HCT116 (cell line): ENCODE measurements at regions not wholly inside any gene's neighbourhood (a gene's known extent, or its start where the extent isn't known, plus 50 kb on each side); places are given as distances from the start of the nearest gene placed in this dataset.

Source experiments
- ATAC-seq: fragments of 200-7000 bp; cut with Tn5 transposase; 2 replicates; pipeline ENCODE4 v1.9.1; 2020; ENCODE audit warnings: mild to moderate bottlenecking, moderate library complexity
- BruUV-seq: library from RNA; stranded (reverse); fragments of 400-500 nt; replicated peaks from 2 replicates; lab custom pipeline; 2021; lab: Mats Ljungman, UMichigan
- CTCF ChIA-PET: fragments of 300-600 bp; sonication (Branson Sonifier 250); formaldehyde crosslinking; loops from one replicate; lab custom pipeline; 2021; ENCODE audit warnings: antibody characterized with exemption; lab: Charles Lee
- POLR2A ChIA-PET: fragments of 300-600, 350-600 bp; sonication (Branson Sonifier 250); formaldehyde crosslinking; loops from one replicate; lab custom pipeline; 2021; ENCODE audit warnings: antibody characterized with exemption; lab: Charles Lee
- RAD21 ChIA-PET, 2 experiments: fragments of 300-600 bp; sonication (Branson Sonifier 250); formaldehyde crosslinking; loops; one replicate each; lab custom pipeline; 2023; ENCODE audit warnings: low total read pairs in 2 of 2; ENCODE audit not compliant: uncharacterized antibody in 2 of 2, unreplicated experiment in 2 of 2, low non-redundant PET in 1 of 2; lab: Charles Lee
- DNase-seq: peaks from one replicate; pipeline ENCODE4 v3.0.0-alpha.2; 2010; ENCODE audit warnings: low read depth, low spot score
- H2AFZ ChIP-seq: fragments of 200-600 bp; shearing (Covaris generic), sonication (generic); 2 replicates; pipeline ENCODE4 v1.6.1; 2017; ENCODE audit warnings: low read depth, mixed run types, mixed read lengths, antibody characterized with exemption, low read length; ENCODE audit not compliant: poor library complexity, severe bottlenecking
- H3K27ac ChIP-seq: 2 replicates; pipeline ENCODE4 v1.5.1; 2012; ENCODE audit warnings: low read depth, low read length
- H3K27me3 ChIP-seq: fragments of 200-600 bp; sonication (generic); 2 replicates; pipeline ENCODE4 v1.6.1; 2016; ENCODE audit warnings: mixed run types, low read length, mixed read lengths; ENCODE audit not compliant: insufficient read depth
- H3K36me3 ChIP-seq, 2 experiments: fragments of 200-500 bp in 1 of 2; fragments of 200-600 bp in 1 of 2; sonication (Bioruptor generic) in 1 of 2; sonication (generic) in 1 of 2; 2 replicates each; pipeline versions ENCODE4 v1.5.1 to v1.6.1; 2014 to 2016; ENCODE audit warnings: low read length in 2 of 2, inconsistent platforms in 1 of 2, mixed read lengths in 1 of 2, mixed run types in 1 of 2; ENCODE audit not compliant: insufficient read depth in 2 of 2, control insufficient read depth in 1 of 2
- H3K4me1 ChIP-seq, 2 experiments: fragments of 200-600 bp in 1 of 2; sonication (generic) in 1 of 2; 2 replicates each; pipeline versions ENCODE4 v1.5.1 to v1.6.1; 2012 to 2017; ENCODE audit warnings: low read length in 2 of 2, inconsistent platforms in 1 of 2, mild to moderate bottlenecking in 1 of 2, mixed read lengths in 1 of 2, mixed run types in 1 of 2, moderate library complexity in 1 of 2; ENCODE audit not compliant: insufficient read depth in 2 of 2, control insufficient read depth in 1 of 2
- H3K4me2 ChIP-seq: fragments of 200-600 bp; sonication (generic); 2 replicates; pipeline ENCODE4 v1.6.1; 2017; ENCODE audit warnings: mixed run types, low read length, mixed read lengths
- H3K4me3 ChIP-seq, 2 experiments: fragments of 200-600 bp in 1 of 2; sonication (generic) in 1 of 2; replicated peaks in 1 of 2; 2 replicates each; pipeline ENCODE4 v1.5.1; 2011 to 2016; ENCODE audit warnings: low read length in 2 of 2, control low read depth in 1 of 2, low read depth in 1 of 2, mild to moderate bottlenecking in 1 of 2, mixed read lengths in 1 of 2, mixed run types in 1 of 2
- H3K79me2 ChIP-seq: fragments of 200-600 bp; sonication (generic); 2 replicates; pipeline ENCODE4 v1.6.1; 2017; ENCODE audit warnings: mild to moderate bottlenecking, mixed run types, low read length, moderate library complexity, mixed read lengths; ENCODE audit not compliant: insufficient read depth
- H3K9ac ChIP-seq: fragments of 200-600 bp; sonication (generic); 2 replicates; pipeline ENCODE4 v1.6.1; 2016; ENCODE audit warnings: low read length, mixed read lengths
- H3K9me2 ChIP-seq: fragments of 200-600 bp; sonication (generic), shearing (Covaris generic); 2 replicates; pipeline ENCODE4 v1.6.1; 2017; ENCODE audit warnings: mixed run types, mild to moderate bottlenecking, moderate library complexity; ENCODE audit not compliant: insufficient read depth
- H3K9me3 ChIP-seq, 2 experiments: fragments of 200-500 bp in 1 of 2; fragments of 200-600 bp in 1 of 2; sonication (Bioruptor generic) in 1 of 2; sonication (generic) in 1 of 2; 2 replicates each; pipeline ENCODE4 v1.6.1; 2014 to 2017; ENCODE audit warnings: low read length in 2 of 2, mixed read lengths in 2 of 2, inconsistent platforms in 1 of 2, low read depth in 1 of 2, mild to moderate bottlenecking in 1 of 2, mixed run types in 1 of 2, moderate library complexity in 1 of 2; ENCODE audit not compliant: control insufficient read depth in 1 of 2, insufficient read depth in 1 of 2
- H4K20me1 ChIP-seq: fragments of 200-600 bp; sonication (generic), shearing (Covaris generic); 2 replicates; pipeline ENCODE4 v1.6.1; 2017; ENCODE audit warnings: mixed run types, mild to moderate bottlenecking, moderate library complexity; ENCODE audit not compliant: insufficient read depth
- CBX3 ChIP-seq: IDR thresholded peaks from 2 replicates; pipeline ENCODE4 v1.6.1; 2012; ENCODE audit warnings: low read depth
- CEBPB ChIP-seq: IDR thresholded peaks from 2 replicates; pipeline ENCODE4 v1.6.1; 2012; ENCODE audit warnings: low read depth
- EGR1 ChIP-seq: IDR thresholded peaks from 2 replicates; pipeline ENCODE4 v1.6.1; 2012; ENCODE audit warnings: low read depth
- EZH2phosphoT487 ChIP-seq: fragments of 200-600 bp; IDR thresholded peaks from 2 replicates; pipeline ENCODE4 v1.6.1; 2018; ENCODE audit warnings: antibody characterized with exemption, borderline replicate concordance
- FOSL1 ChIP-seq: IDR thresholded peaks from 2 replicates; pipeline ENCODE4 v1.6.1; 2012; ENCODE audit warnings: low read depth
- JUND ChIP-seq: IDR thresholded peaks from 2 replicates; pipeline ENCODE4 v1.6.1; 2012
- POLR2A ChIP-seq: IDR thresholded peaks from 2 replicates; pipeline ENCODE4 v1.7.0; 2011; ENCODE audit warnings: borderline replicate concordance; ENCODE audit not compliant: insufficient read depth, insufficient read length; ENCODE audit errors: extremely low read depth
- RAD21 ChIP-seq: IDR thresholded peaks from 2 replicates; pipeline ENCODE4 v1.6.1; 2012; ENCODE audit warnings: low read depth, mild to moderate bottlenecking
- SIN3A ChIP-seq: IDR thresholded peaks from 2 replicates; pipeline ENCODE4 v1.6.1; 2012; ENCODE audit warnings: low read depth
- TCF7L2 ChIP-seq: IDR thresholded peaks from 2 replicates; pipeline ENCODE4 v1.7.0; 2011; ENCODE audit warnings: borderline replicate concordance, inconsistent platforms; ENCODE audit not compliant: insufficient read depth, insufficient read length; ENCODE audit errors: extremely low read depth
- YY1 ChIP-seq: IDR thresholded peaks from 2 replicates; pipeline ENCODE4 v1.6.1; 2011; ENCODE audit warnings: low read length, low read depth, moderate library complexity, mild to moderate bottlenecking; ENCODE audit not compliant: insufficient replicate concordance; ENCODE audit errors: extremely low read depth
- intact Hi-C: fragments of 100-400 bp; cut with micrococcal nuclease; formaldehyde crosslinking; loops from 2 replicates; pipeline ENCODE4 v1.10.0; 2022
- TF ChIP-seq, protein P1 (sequence below), 3 experiments: fragments of 200-600 bp in 1 of 3; sonication (generic) in 1 of 3; IDR thresholded peaks in 2 of 3; conservative IDR thresholded peaks in 1 of 3; 2 replicates each; pipeline ENCODE4 v1.5.1; 2012 to 2017; ENCODE audit warnings: low read depth in 2 of 3, low read length in 2 of 3, antibody characterized with exemption in 1 of 3, borderline replicate concordance in 1 of 3, control low read depth in 1 of 3, mild to moderate bottlenecking in 1 of 3, mixed read lengths in 1 of 3, mixed run types in 1 of 3, moderate library complexity in 1 of 3; ENCODE audit not compliant: insufficient read depth in 1 of 3
- TF ChIP-seq, protein P2 (sequence below): IDR thresholded peaks from 2 replicates; pipeline ENCODE4 v1.6.1; 2011; ENCODE audit warnings: mild to moderate bottlenecking, low read length, moderate library complexity; ENCODE audit not compliant: insufficient replicate concordance; ENCODE audit errors: extremely low read depth
- TF ChIP-seq, protein P3 (sequence below): IDR thresholded peaks from 2 replicates; pipeline ENCODE4 v1.6.1; 2012

DNA sequence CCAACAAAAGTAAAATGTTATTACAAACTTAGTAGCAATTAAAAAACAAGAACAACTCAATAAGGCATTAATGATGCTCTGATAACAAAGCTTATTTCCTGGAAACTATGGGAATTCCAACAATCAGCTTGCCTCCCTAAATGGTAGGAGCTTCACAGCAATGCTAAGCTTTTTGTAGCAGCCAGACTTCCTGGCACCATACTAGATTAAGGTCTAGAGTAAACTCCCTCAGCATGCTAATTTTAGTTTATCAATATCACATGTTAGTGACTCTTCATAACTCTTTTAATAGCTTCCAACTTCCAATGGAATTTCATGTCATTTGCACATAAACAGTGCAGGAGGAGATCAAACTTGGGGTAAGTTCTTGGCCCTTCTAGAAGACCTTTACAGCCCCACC, 782.0 kb downstream of the MCTP2 start:
- Histone ChIP-seq H4K20me1 (no peaks in the 10 kb centered on the region), H3K4me1 (no peaks in the 10 kb centered on the region), H3K4me2 (no peak overlapping the region), H3K9me2 (no peaks in the 10 kb centered on the region), H3K9ac (no peak overlapping the region), H3K4me3 (no peak overlapping the region), H3K27me3 (no peaks in the 10 kb centered on the region), H3K79me2 (no peaks in the 10 kb centered on the region), H2AFZ (no peak overlapping the region), H3K36me3 (no peaks in the 10 kb centered on the region), H3K27ac (no peak overlapping the region), H3K9me3 (no peaks in the 10 kb centered on the region)
- ChIA-PET POLR2A (no interaction called here), CTCF (no interaction called here), RAD21 (no interaction called here)
- ATAC-seq (no peak), DNase-seq (no peak)
- intact Hi-C loops = no loop called here
- no peak for TF ChIP-seq FOSL1
- TF ChIP-seq, protein P1, sequence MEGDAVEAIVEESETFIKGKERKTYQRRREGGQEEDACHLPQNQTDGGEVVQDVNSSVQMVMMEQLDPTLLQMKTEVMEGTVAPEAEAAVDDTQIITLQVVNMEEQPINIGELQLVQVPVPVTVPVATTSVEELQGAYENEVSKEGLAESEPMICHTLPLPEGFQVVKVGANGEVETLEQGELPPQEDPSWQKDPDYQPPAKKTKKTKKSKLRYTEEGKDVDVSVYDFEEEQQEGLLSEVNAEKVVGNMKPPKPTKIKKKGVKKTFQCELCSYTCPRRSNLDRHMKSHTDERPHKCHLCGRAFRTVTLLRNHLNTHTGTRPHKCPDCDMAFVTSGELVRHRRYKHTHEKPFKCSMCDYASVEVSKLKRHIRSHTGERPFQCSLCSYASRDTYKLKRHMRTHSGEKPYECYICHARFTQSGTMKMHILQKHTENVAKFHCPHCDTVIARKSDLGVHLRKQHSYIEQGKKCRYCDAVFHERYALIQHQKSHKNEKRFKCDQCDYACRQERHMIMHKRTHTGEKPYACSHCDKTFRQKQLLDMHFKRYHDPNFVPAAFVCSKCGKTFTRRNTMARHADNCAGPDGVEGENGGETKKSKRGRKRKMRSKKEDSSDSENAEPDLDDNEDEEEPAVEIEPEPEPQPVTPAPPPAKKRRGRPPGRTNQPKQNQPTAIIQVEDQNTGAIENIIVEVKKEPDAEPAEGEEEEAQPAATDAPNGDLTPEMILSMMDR (IDR thresholded peaks at IDR 0.05 in 2 of 3, conservative IDR thresholded peaks at IDR 0.05 in 1 of 3; ENCODE audit: borderline replicate concordance in 1 of 3, insufficient read depth in 1 of 3, low read depth in 2 of 3, low read length in 2 of 3) = no peak
- no peak for TF ChIP-seq TCF7L2
- no peak for TF ChIP-seq YY1
- no peak for TF ChIP-seq SIN3A
- no peak for TF ChIP-seq POLR2A
- no TSS peak for BruUV-seq

DNA sequence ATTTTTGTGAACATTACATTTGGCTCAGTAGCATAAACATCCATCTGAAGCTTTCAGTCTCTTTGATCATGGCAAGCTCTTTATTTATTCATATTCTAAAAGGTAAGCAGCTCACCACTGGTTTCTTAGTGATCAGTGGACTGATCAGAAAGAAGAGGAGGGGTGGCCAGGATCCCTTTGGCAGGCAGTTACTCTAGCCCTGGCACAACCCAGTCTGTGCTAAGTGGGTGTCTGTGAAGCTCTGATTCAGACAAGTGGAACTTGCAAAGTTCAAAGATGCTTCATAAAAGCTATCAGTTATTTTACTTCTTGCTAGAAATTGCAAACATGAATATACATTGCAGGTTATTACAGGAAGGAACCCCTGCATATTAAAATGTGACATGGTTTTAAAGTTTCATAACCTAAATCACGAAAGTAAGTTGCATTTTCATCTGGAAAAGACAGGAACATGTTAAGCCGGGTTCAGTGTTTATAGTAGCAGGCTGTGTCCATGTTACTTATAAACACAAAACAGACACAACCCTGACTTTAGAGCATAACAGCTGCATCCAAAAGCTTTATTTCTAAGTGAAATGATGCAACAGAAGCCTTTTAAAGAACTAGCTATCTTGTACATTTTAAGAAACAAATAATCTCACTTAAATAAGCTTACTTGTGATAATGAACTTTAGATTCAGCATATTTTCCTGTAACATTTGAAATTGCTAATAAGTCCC, 785.3 kb downstream of the MCTP2 start:
- no peak overlapping the region for H3K4me3 ChIP-seq
- BruUV-seq = no TSS peak
- H3K9me3 ChIP-seq = peaks cover 0 to 3% of the 10 kb centered on the region in 2 experiments; a peak in 2 of 4 replicates
- RAD21 ChIA-PET = no interaction called here
- no peaks in the 10 kb centered on the region for H3K36me3 ChIP-seq
- no peaks in the 10 kb centered on the region for H3K27me3 ChIP-seq
- no peaks in the 10 kb centered on the region for H3K79me2 ChIP-seq
- CTCF ChIA-PET = interaction anchor here (1.2 kb wide), 1 partner anchor 9 kb away, joined by 3 read pairs; no protein-coding TSS in a partner anchor
- no peak overlapping the region for H2AFZ ChIP-seq
- H3K4me1 ChIP-seq = peaks cover 0 to 5% of the 10 kb centered on the region in 2 experiments; a peak in 1 of 4 replicates
- DNase-seq = no peak
- intact Hi-C loops = no loop called here
- H3K4me2 ChIP-seq = no peak overlapping the region
- no peak overlapping the region for H3K27ac ChIP-seq
- H3K9me2 ChIP-seq = no peaks in the 10 kb centered on the region
- H3K9ac ChIP-seq = no peak overlapping the region
- no peak for ATAC-seq
- POLR2A ChIA-PET = no interaction called here
- H4K20me1 ChIP-seq = no peaks in the 10 kb centered on the region
- TF ChIP-seq, protein P2, sequence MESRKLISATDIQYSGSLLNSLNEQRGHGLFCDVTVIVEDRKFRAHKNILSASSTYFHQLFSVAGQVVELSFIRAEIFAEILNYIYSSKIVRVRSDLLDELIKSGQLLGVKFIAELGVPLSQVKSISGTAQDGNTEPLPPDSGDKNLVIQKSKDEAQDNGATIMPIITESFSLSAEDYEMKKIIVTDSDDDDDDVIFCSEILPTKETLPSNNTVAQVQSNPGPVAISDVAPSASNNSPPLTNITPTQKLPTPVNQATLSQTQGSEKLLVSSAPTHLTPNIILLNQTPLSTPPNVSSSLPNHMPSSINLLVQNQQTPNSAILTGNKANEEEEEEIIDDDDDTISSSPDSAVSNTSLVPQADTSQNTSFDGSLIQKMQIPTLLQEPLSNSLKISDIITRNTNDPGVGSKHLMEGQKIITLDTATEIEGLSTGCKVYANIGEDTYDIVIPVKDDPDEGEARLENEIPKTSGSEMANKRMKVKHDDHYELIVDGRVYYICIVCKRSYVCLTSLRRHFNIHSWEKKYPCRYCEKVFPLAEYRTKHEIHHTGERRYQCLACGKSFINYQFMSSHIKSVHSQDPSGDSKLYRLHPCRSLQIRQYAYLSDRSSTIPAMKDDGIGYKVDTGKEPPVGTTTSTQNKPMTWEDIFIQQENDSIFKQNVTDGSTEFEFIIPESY = no peak
- TF ChIP-seq JUND (no peak), TCF7L2 (no peak), EZH2phosphoT487 (no peak), CBX3 (no peak), CEBPB (no peak), FOSL1 (no peak), YY1 (no peak), EGR1 (no peak), RAD21 (no peak)
- TF ChIP-seq, protein P3, sequence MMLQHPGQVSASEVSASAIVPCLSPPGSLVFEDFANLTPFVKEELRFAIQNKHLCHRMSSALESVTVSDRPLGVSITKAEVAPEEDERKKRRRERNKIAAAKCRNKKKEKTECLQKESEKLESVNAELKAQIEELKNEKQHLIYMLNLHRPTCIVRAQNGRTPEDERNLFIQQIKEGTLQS = no peak
